MM.1S (cell line): ENCODE measurements at regions not wholly inside any gene's neighbourhood (a gene's known extent, or its start where the extent isn't known, plus 50 kb on each side); places are given as distances from the start of the nearest gene placed in this dataset.

Source experiments
- DNase-seq: peaks from one replicate; pipeline ENCODE4 v3.0.0-alpha.2; 2015
- H2AFZ ChIP-seq: fragments of 300-600 bp; sonication (generic); 2 replicates; pipeline ENCODE4 v1.6.0; 2016; ENCODE audit warnings: antibody characterized with exemption, low read length
- H3F3A ChIP-seq: fragments of 300-600 bp; sonication (generic); 2 replicates; pipeline ENCODE4 v1.6.1; 2016; ENCODE audit warnings: mild to moderate bottlenecking, antibody characterized with exemption, low read length, moderate library complexity, mixed read lengths; ENCODE audit not compliant: insufficient read depth
- H3K27ac ChIP-seq: fragments of 300-600 bp; sonication (generic); 2 replicates; pipeline ENCODE4 v1.5.1; 2016; ENCODE audit warnings: mild to moderate bottlenecking, low read length
- H3K27me3 ChIP-seq: fragments of 300-600 bp; sonication (generic); replicated peaks from 2 replicates; pipeline ENCODE4 v1.6.0; 2016; ENCODE audit warnings: low read length; ENCODE audit not compliant: insufficient read depth
- H3K36me3 ChIP-seq: fragments of 300-600 bp; sonication (generic); replicated peaks from 2 replicates; pipeline ENCODE4 v1.6.1; 2016; ENCODE audit warnings: mild to moderate bottlenecking, low read length, mixed read lengths; ENCODE audit not compliant: insufficient read depth
- H3K4me1 ChIP-seq: fragments of 300-600 bp; sonication (generic); 2 replicates; pipeline ENCODE4 v1.6.1; 2016; ENCODE audit warnings: low read length, mixed read lengths
- H3K4me2 ChIP-seq: fragments of 300-600 bp; sonication (generic); 2 replicates; pipeline ENCODE4 v1.6.0; 2016; ENCODE audit warnings: low read depth, low read length
- H3K4me3 ChIP-seq: fragments of 300-600 bp; sonication (generic); 2 replicates; pipeline ENCODE4 v1.5.1; 2016; ENCODE audit warnings: low read length, mixed read lengths
- H3K79me2 ChIP-seq: fragments of 300-600 bp; sonication (generic); 2 replicates; pipeline ENCODE4 v1.6.1; 2016; ENCODE audit warnings: mixed run types, low read length, mixed read lengths
- H3K9ac ChIP-seq: fragments of 300-600 bp; sonication (generic); 2 replicates; pipeline ENCODE4 v1.6.1; 2016; ENCODE audit warnings: low read length, mixed read lengths
- H3K9me2 ChIP-seq: fragments of 300-600 bp; sonication (generic); replicated peaks from 2 replicates; pipeline ENCODE4 v1.6.1; 2016; ENCODE audit warnings: mild to moderate bottlenecking, low read length, mixed read lengths; ENCODE audit not compliant: insufficient read depth
- H3K9me3 ChIP-seq: fragments of 300-600 bp; sonication (generic); replicated peaks from 2 replicates; pipeline ENCODE4 v1.6.1; 2016; ENCODE audit warnings: mild to moderate bottlenecking, low read length, mixed read lengths; ENCODE audit not compliant: insufficient read depth
- H4K20me1 ChIP-seq: fragments of 300-600 bp; sonication (generic); 2 replicates; pipeline ENCODE4 v1.6.1; 2016; ENCODE audit warnings: mild to moderate bottlenecking, low read length, moderate library complexity, mixed read lengths; ENCODE audit not compliant: insufficient read depth
- CTCF ChIP-seq: fragments of 300-600 bp; sonication (generic); IDR thresholded peaks from 2 replicates; pipeline ENCODE4 v1.5.1; 2016; ENCODE audit warnings: antibody characterized with exemption, low read length, mixed read lengths
- EZH2 ChIP-seq: fragments of 300-600 bp; sonication (generic); optimal IDR thresholded peaks from 2 replicates; pipeline ENCODE3; 2017; ENCODE audit warnings: low read depth, mild to moderate bottlenecking, antibody characterized with exemption, low read length, mixed read lengths
- EZH2phosphoT487 ChIP-seq: fragments of 300-600 bp; sonication (generic); IDR thresholded peaks from 2 replicates; pipeline ENCODE4 v1.6.1; 2018; ENCODE audit warnings: antibody characterized with exemption, low read length

- H3K9me2 ChIP-seq, result no peaks in the 10 kb centered on the region
- H3K9ac ChIP-seq, result no peak overlapping the region
- no peaks in the 10 kb centered on the region for H3K79me2 ChIP-seq
- no peaks in the 10 kb centered on the region for H3K36me3 ChIP-seq
- no peaks in the 10 kb centered on the region for H3F3A ChIP-seq
- no peaks in the 10 kb centered on the region for H3K9me3 ChIP-seq
- H3K27me3 ChIP-seq, result no peaks in the 10 kb centered on the region
- TF ChIP-seq EZH2, result no peak
- no peak for TF ChIP-seq CTCF
- TF ChIP-seq EZH2phosphoT487, result no peak
- DNase-seq, result no peak
- H2AFZ ChIP-seq, result no peak overlapping the region
- no peak overlapping the region for H3K27ac ChIP-seq
- H3K4me3 ChIP-seq, result no peak overlapping the region
- no peaks in the 10 kb centered on the region for H3K4me1 ChIP-seq
- H3K4me2 ChIP-seq, result no peak overlapping the region
- no peaks in the 10 kb centered on the region for H4K20me1 ChIP-seq
Measured at GRCh38 chr10:31694929-31695837, 233.4 kb downstream of the ARHGAP12 start.

GRCh38 chr10:31694126-31694685 is 234.4 kb downstream of the ARHGAP12 start:
- H2AFZ ChIP-seq, result no peak overlapping the region
- no peaks in the 10 kb centered on the region for H3K9me3 ChIP-seq
- no peaks in the 10 kb centered on the region for H3K36me3 ChIP-seq
- no peaks in the 10 kb centered on the region for H3K27me3 ChIP-seq
- H3K79me2 ChIP-seq, result no peaks in the 10 kb centered on the region
- no peaks in the 10 kb centered on the region for H3K9me2 ChIP-seq
- DNase-seq, result no peak
- H3F3A ChIP-seq, result no peaks in the 10 kb centered on the region
- H3K4me2 ChIP-seq, result no peak overlapping the region
- no peak for TF ChIP-seq EZH2phosphoT487
- no peak for TF ChIP-seq CTCF
- TF ChIP-seq EZH2, result no peak
- H4K20me1 ChIP-seq, result no peaks in the 10 kb centered on the region
- H3K27ac ChIP-seq, result no peak overlapping the region
- H3K4me1 ChIP-seq, result no peaks in the 10 kb centered on the region
- no peak overlapping the region for H3K4me3 ChIP-seq
- H3K9ac ChIP-seq, result no peak overlapping the region

- H3K4me1 ChIP-seq, result no peaks in the 10 kb centered on the region
- no peaks in the 10 kb centered on the region for H3F3A ChIP-seq
- H3K36me3 ChIP-seq, result no peaks in the 10 kb centered on the region
- no peak overlapping the region for H3K9ac ChIP-seq
- H3K4me3 ChIP-seq, result no peak overlapping the region
- H4K20me1 ChIP-seq, result no peaks in the 10 kb centered on the region
- TF ChIP-seq EZH2phosphoT487, result no peak
- no peak for TF ChIP-seq CTCF
- no peak for TF ChIP-seq EZH2
- no peaks in the 10 kb centered on the region for H3K79me2 ChIP-seq
- H3K27me3 ChIP-seq, result no peaks in the 10 kb centered on the region
- no peaks in the 10 kb centered on the region for H3K9me3 ChIP-seq
- H2AFZ ChIP-seq, result no peak overlapping the region
- H3K4me2 ChIP-seq, result no peak overlapping the region
- no peak for DNase-seq
- H3K27ac ChIP-seq, result no peak overlapping the region
- H3K9me2 ChIP-seq, result no peaks in the 10 kb centered on the region
Measured at GRCh38 chr10:31693491-31693890, 235.1 kb downstream of the ARHGAP12 start.
